ENCODE measurements at regions not wholly inside any gene's neighbourhood (a gene's known extent, or its start where the extent isn't known, plus 50 kb on each side); places are given as distances from the start of the nearest gene placed in this dataset.

DNA sequence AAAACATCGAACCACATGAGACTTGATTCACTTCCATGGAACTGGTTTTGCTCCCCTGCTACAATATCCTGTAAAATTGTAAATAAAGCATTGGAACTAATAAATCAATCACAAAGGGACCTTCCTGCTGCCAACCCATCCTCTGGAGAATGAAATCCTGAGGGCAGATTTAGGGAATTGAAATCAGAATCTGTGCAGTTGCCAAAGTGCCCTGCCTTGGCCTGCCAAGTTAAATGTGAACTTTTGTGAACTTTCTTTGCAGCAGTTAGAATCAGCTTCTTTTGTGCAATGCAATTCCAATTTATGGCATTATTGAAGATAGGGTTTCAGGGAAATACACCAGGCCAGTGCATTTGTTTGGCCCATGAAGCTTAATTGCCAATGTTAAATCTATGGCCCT is 263.1 kb downstream of the PTTG2 start:
- TF ChIP-seq, protein P1, sequence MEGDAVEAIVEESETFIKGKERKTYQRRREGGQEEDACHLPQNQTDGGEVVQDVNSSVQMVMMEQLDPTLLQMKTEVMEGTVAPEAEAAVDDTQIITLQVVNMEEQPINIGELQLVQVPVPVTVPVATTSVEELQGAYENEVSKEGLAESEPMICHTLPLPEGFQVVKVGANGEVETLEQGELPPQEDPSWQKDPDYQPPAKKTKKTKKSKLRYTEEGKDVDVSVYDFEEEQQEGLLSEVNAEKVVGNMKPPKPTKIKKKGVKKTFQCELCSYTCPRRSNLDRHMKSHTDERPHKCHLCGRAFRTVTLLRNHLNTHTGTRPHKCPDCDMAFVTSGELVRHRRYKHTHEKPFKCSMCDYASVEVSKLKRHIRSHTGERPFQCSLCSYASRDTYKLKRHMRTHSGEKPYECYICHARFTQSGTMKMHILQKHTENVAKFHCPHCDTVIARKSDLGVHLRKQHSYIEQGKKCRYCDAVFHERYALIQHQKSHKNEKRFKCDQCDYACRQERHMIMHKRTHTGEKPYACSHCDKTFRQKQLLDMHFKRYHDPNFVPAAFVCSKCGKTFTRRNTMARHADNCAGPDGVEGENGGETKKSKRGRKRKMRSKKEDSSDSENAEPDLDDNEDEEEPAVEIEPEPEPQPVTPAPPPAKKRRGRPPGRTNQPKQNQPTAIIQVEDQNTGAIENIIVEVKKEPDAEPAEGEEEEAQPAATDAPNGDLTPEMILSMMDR (conservative IDR thresholded peaks at IDR 0.05; ENCODE audit: low read length): no peak
- TF ChIP-seq EZH2phosphoT487 (IDR thresholded peaks at IDR 0.05; ENCODE audit: borderline replicate concordance, low read depth, low read length): no peak

Measured in OCI-LY7 (cell line).